H1 (cell line): ENCODE measurements at regions not wholly inside any gene's neighbourhood (a gene's known extent, or its start where the extent isn't known, plus 50 kb on each side); places are given as distances from the start of the nearest gene placed in this dataset.

Experiments
- CTCF ChIA-PET: fragments of 300-600 bp; sonication (Branson Sonifier 250); formaldehyde crosslinking; loops from one replicate; lab custom pipeline; 2021; ENCODE audit not compliant: partially characterized antibody; lab: Charles Lee
- POLR2A ChIA-PET: fragments of 300-600 bp; sonication (Branson Sonifier 250); formaldehyde crosslinking; loops from one replicate; lab custom pipeline; 2021; ENCODE audit warnings: inconsistent platforms; ENCODE audit not compliant: partially characterized antibody; lab: Charles Lee
- DNase-seq, 2 experiments: peaks; one replicate each; pipeline versions ENCODE4 v3.0.0 to v3.0.0-alpha.2; 2010 to 2022; ENCODE audit warnings: low spot score in 2 of 2, low read depth in 1 of 2, mixed read lengths in 1 of 2
- FAIRE-seq: peaks from 2 replicates; lab custom pipeline; 2011; peaks lifted over from hg19 to GRCh38; lab: Jason Lieb, UNC
- H2AFZ ChIP-seq: 2 replicates; pipeline ENCODE4 v1.8.1; 2012; ENCODE audit warnings: low read length, inconsistent platforms
- H2AK5ac ChIP-seq: 2 replicates; pipeline ENCODE4 v1.6.1; 2013; ENCODE audit warnings: low read depth, low read length
- H2BK120ac ChIP-seq: replicated peaks from 2 replicates; pipeline ENCODE3; 2013; ENCODE audit warnings: low read depth, low read length, inconsistent platforms
- H2BK12ac ChIP-seq: 2 replicates; pipeline ENCODE4 v1.6.1; 2013; ENCODE audit warnings: low read depth, low read length
- H2BK15ac ChIP-seq: 2 replicates; pipeline ENCODE4 v1.6.1; 2013; ENCODE audit warnings: low read length
- H2BK20ac ChIP-seq: 2 replicates; pipeline ENCODE4 v1.6.1; 2013; ENCODE audit warnings: low read length
- H2BK5ac ChIP-seq: 2 replicates; pipeline ENCODE4 v1.6.1; 2013; ENCODE audit warnings: low read depth, low read length
- H3K14ac ChIP-seq: 2 replicates; pipeline ENCODE4 v1.6.1; 2013; ENCODE audit warnings: inconsistent platforms; ENCODE audit not compliant: insufficient read length
- H3K18ac ChIP-seq: 2 replicates; pipeline ENCODE4 v1.6.1; 2013; ENCODE audit warnings: low read length; ENCODE audit errors: extremely low read depth
- H3K23ac ChIP-seq: 2 replicates; pipeline ENCODE4 v1.6.1; 2013; ENCODE audit warnings: inconsistent platforms; ENCODE audit not compliant: insufficient read length
- H3K23me2 ChIP-seq: 2 replicates; pipeline ENCODE4 v1.6.1; 2013; ENCODE audit warnings: low read depth, low read length
- H3K27ac ChIP-seq: 2 replicates; pipeline ENCODE4 v1.6.1; 2011; ENCODE audit warnings: low read depth, low read length, inconsistent platforms
- H3K27me3 ChIP-seq, 4 experiments: replicated peaks in 1 of 4; 1 replicate in 1 of 4; 2 replicates in 3 of 4; pipeline versions ENCODE4 v1.6.1 to v1.8.1; 2011 to 2013; ENCODE audit warnings: low read length in 3 of 4, mild to moderate bottlenecking in 3 of 4, inconsistent platforms in 2 of 4, mixed read lengths in 2 of 4, moderate library complexity in 1 of 4; ENCODE audit not compliant: control insufficient read depth in 3 of 4, insufficient read depth in 3 of 4; ENCODE audit errors: extremely low read depth in 1 of 4
- H3K36me3 ChIP-seq, 4 experiments: 2 replicates each; pipeline versions ENCODE4 v1.6.1 to v1.8.1; 2011 to 2013; ENCODE audit warnings: mild to moderate bottlenecking in 4 of 4, low read length in 3 of 4, moderate library complexity in 2 of 4, control low read depth in 1 of 4, inconsistent platforms in 1 of 4; ENCODE audit not compliant: insufficient read depth in 4 of 4, control insufficient read depth in 2 of 4
- H3K4ac ChIP-seq: replicated peaks from 2 replicates; pipeline ENCODE3; 2013; ENCODE audit warnings: low read length, low read depth, mixed read lengths, inconsistent platforms; ENCODE audit not compliant: insufficient read length
- H3K4me1 ChIP-seq, 4 experiments: replicated peaks in 1 of 4; 1 replicate in 1 of 4; 2 replicates in 3 of 4; pipeline versions ENCODE4 v1.6.1 to v1.8.1; 2011 to 2013; ENCODE audit warnings: low read length in 3 of 4, inconsistent platforms in 2 of 4, mixed read lengths in 1 of 4; ENCODE audit not compliant: insufficient read depth in 4 of 4, control insufficient read depth in 3 of 4
- H3K4me2 ChIP-seq, 2 experiments: 2 replicates each; pipeline versions ENCODE4 v1.6.1 to v1.8.1; 2011 to 2013; ENCODE audit warnings: low read depth in 2 of 2, low read length in 2 of 2, control low read depth in 1 of 2, inconsistent platforms in 1 of 2, mild to moderate bottlenecking in 1 of 2; ENCODE audit not compliant: insufficient read depth in 1 of 2
- H3K4me3 ChIP-seq, 4 experiments: fragments of 200-600, 300-600 bp in 1 of 4; sonication (generic), shearing (Covaris generic), sonication (Bioruptor Twin) in 1 of 4; 2 replicates each; pipeline versions ENCODE4 v1.5.1 to v1.8.1; 2011 to 2016; ENCODE audit warnings: low read length in 4 of 4, low read depth in 3 of 4, control low read depth in 2 of 4, inconsistent platforms in 2 of 4, mild to moderate bottlenecking in 2 of 4, mixed read lengths in 1 of 4, moderate library complexity in 1 of 4; ENCODE audit not compliant: insufficient read depth in 2 of 4; ENCODE audit errors: extremely low read depth in 1 of 4
- H3K56ac ChIP-seq: replicated peaks from 2 replicates; pipeline ENCODE3; 2013; ENCODE audit warnings: low read depth, mild to moderate bottlenecking, mixed read lengths, low read length, inconsistent platforms; ENCODE audit not compliant: insufficient read length
- H3K79me1 ChIP-seq: 2 replicates; pipeline ENCODE4 v1.6.1; 2013; ENCODE audit warnings: low read depth, low read length, control low read depth
- H3K79me2 ChIP-seq, 2 experiments: 2 replicates each; pipeline versions ENCODE4 v1.6.1 to v1.8.1; 2012 to 2013; ENCODE audit warnings: low read length in 2 of 2, mild to moderate bottlenecking in 2 of 2, inconsistent platforms in 1 of 2; ENCODE audit not compliant: insufficient read depth in 2 of 2, control insufficient read depth in 1 of 2
- H3K9ac ChIP-seq, 4 experiments: replicated peaks in 1 of 4; 1 replicate in 1 of 4; 2 replicates in 3 of 4; pipeline versions ENCODE4 v1.6.1 to v1.8.1; 2011 to 2013; ENCODE audit warnings: low read depth in 3 of 4, low read length in 3 of 4, control low read depth in 2 of 4, mild to moderate bottlenecking in 2 of 4, moderate library complexity in 2 of 4, inconsistent platforms in 1 of 4; ENCODE audit errors: extremely low read depth in 1 of 4
- H3K9me3 ChIP-seq, 2 experiments: 2 replicates each; pipeline versions ENCODE4 v1.6.1 to v1.8.1; 2012 to 2013; ENCODE audit warnings: mild to moderate bottlenecking in 2 of 2, moderate library complexity in 2 of 2, control low read depth in 1 of 2, inconsistent platforms in 1 of 2, low read depth in 1 of 2, low read length in 1 of 2, mixed read lengths in 1 of 2; ENCODE audit not compliant: insufficient read depth in 2 of 2
- H4K20me1 ChIP-seq, 2 experiments: replicated peaks in 1 of 2; 2 replicates each; pipeline versions ENCODE3 to v1.8.1; 2011 to 2013; ENCODE audit warnings: inconsistent platforms in 2 of 2, low read length in 2 of 2, mild to moderate bottlenecking in 1 of 2; ENCODE audit not compliant: insufficient read depth in 2 of 2, control insufficient read depth in 1 of 2
- H4K5ac ChIP-seq: 2 replicates; pipeline ENCODE4 v1.6.1; 2013; ENCODE audit warnings: low read length, low read depth, mixed read lengths, inconsistent platforms; ENCODE audit not compliant: insufficient read length
- H4K8ac ChIP-seq: 2 replicates; pipeline ENCODE4 v1.8.0; 2013; ENCODE audit warnings: mild to moderate bottlenecking, moderate library complexity, low read length, inconsistent platforms; ENCODE audit not compliant: insufficient read depth; ENCODE audit errors: extremely low read depth
- H4K91ac ChIP-seq: replicated peaks from 2 replicates; pipeline ENCODE3; 2013; ENCODE audit warnings: low read length, mixed read lengths, inconsistent platforms; ENCODE audit not compliant: insufficient read length
- CHD1 ChIP-seq: IDR thresholded peaks from 2 replicates; pipeline ENCODE4 v1.6.1; 2012; ENCODE audit warnings: low read depth, low read length, improper control_type of control experiment
- EZH2 ChIP-seq: fragments of 200-600 bp; sonication (generic); IDR thresholded peaks from 2 replicates; pipeline ENCODE4 v1.7.1; 2012; ENCODE audit warnings: low read depth, mild to moderate bottlenecking, moderate library complexity, low read length, inconsistent platforms; ENCODE audit not compliant: severe bottlenecking
- FOSL1 ChIP-seq: IDR thresholded peaks from 2 replicates; pipeline ENCODE4 v1.6.1; 2011; ENCODE audit warnings: mild to moderate bottlenecking, low read depth, low read length, moderate library complexity; ENCODE audit not compliant: insufficient read depth
- GABPA ChIP-seq: IDR thresholded peaks from 2 replicates; pipeline ENCODE4 v1.6.1; 2011; ENCODE audit warnings: mild to moderate bottlenecking, low read length, moderate library complexity, borderline replicate concordance; ENCODE audit not compliant: insufficient read depth
- KDM1A ChIP-seq: fragments of 200-600, 300-600 bp; sonication (generic); IDR thresholded peaks from 2 replicates; pipeline ENCODE4 v1.7.1; 2016; ENCODE audit warnings: mild to moderate bottlenecking, low read length, borderline replicate concordance
- KDM4A ChIP-seq: IDR thresholded peaks from one replicate; pipeline ENCODE4 v1.7.1; 2012; ENCODE audit warnings: low read depth, mild to moderate bottlenecking, moderate library complexity, low read length, inconsistent platforms; ENCODE audit not compliant: severe bottlenecking
- SIN3A ChIP-seq, 2 experiments: IDR thresholded peaks in 1 of 2; conservative IDR thresholded peaks in 1 of 2; 2 replicates each; pipeline ENCODE4 v1.6.1; 2011 to 2012; ENCODE audit warnings: low read length in 2 of 2, improper control_type of control experiment in 1 of 2, low read depth in 1 of 2, mild to moderate bottlenecking in 1 of 2
- SIRT6 ChIP-seq: IDR thresholded peaks from one replicate; pipeline ENCODE4 v1.7.1; 2012; ENCODE audit warnings: low read length, inconsistent platforms
- SUZ12 ChIP-seq: fragments of 200-600 bp; sonication (generic); IDR thresholded peaks from 2 replicates; pipeline ENCODE4 v1.6.1; 2012; ENCODE audit warnings: mild to moderate bottlenecking, inconsistent platforms, low read length, moderate library complexity, mixed read lengths
- TAF1 ChIP-seq: IDR thresholded peaks from 2 replicates; pipeline ENCODE4 v1.6.1; 2011; ENCODE audit warnings: mild to moderate bottlenecking, low read depth, low read length
- YY1 ChIP-seq: IDR thresholded peaks from 2 replicates; pipeline ENCODE4 v1.6.1; 2011; ENCODE audit warnings: low read depth, mild to moderate bottlenecking, low read length
- WGBS, 2 experiments: shearing (Covaris generic) in 1 of 2; methylation state at CpG; one replicate each; pipeline versions ENCODE4 v1.1.6 to v1.1.7; 2013 to 2015; ENCODE audit warnings: low lambda C conversion rate in 2 of 2, mixed read lengths in 2 of 2, inconsistent platforms in 1 of 2, low coverage in 1 of 2, missing lambda C conversion rate in 1 of 2; ENCODE audit not compliant: insufficient replicate concordance in 2 of 2, insufficient coverage in 1 of 2, insufficient read length in 1 of 2; ENCODE audit errors: extremely low coverage in 1 of 2, missing lambda C conversion rate in 1 of 2; 5-methylcytosine and 5-hydroxymethylcytosine counted together

DNA sequence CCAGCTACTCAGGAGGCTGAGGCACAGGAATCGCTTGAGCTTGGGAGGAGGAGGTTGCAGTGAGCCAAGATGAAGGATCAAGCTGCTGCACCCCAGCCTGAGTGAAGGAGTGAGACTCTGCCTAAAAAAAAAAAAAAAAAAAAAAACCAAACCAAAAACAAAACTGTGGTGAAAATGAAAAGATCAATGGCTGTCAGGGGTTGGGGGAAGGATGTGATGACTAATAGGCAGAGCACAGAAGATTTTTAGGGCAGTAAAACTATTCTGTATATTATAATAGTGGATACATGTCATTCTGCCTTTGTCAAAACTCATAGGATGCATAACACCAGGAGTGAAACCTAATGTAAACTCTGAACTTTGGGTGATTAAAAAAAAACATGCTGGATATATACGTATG lies 69.9 kb upstream of the ELOVL6 start:
- Histone ChIP-seq H3K4me3 (no peak overlapping the region), H4K20me1 (no peaks in the 10 kb centered on the region), H3K79me1 (no peaks in the 10 kb centered on the region), H2BK12ac (no peak overlapping the region), H2BK120ac (no peak overlapping the region), H3K4me2 (no peak overlapping the region), H3K9me3 (no peaks in the 10 kb centered on the region), H3K36me3 (no peaks in the 10 kb centered on the region), H3K4me1 (no peaks in the 10 kb centered on the region), H4K91ac (no peak overlapping the region), H2AFZ (no peak overlapping the region), H3K79me2 (no peaks in the 10 kb centered on the region), H2AK5ac (no peak overlapping the region), H3K18ac (no peak overlapping the region), H2BK15ac (no peak overlapping the region), H2BK5ac (no peak overlapping the region), H3K23ac (no peak overlapping the region), H4K8ac (no peak overlapping the region; the same call in 1 of the 2 replicates), H4K5ac (no peak overlapping the region), H3K14ac (no peak overlapping the region), H3K56ac (no peak overlapping the region), H3K9ac (no peak overlapping the region), H2BK20ac (no peak overlapping the region), H3K4ac (no peak overlapping the region), H3K23me2 (no peaks in the 10 kb centered on the region), H3K27me3 (no peaks in the 10 kb centered on the region), H3K27ac (no peak overlapping the region)
- ChIA-PET POLR2A (interaction anchor here (0.6 kb wide), 1 partner anchor 10 kb away, joined by 3 read pairs; no protein-coding TSS in a partner anchor), CTCF (interaction anchor here (0.8 kb wide), 1 partner anchor 17 kb away, joined by 3 read pairs; no protein-coding TSS in a partner anchor)
- FAIRE-seq (no peak), DNase-seq (no peak)
- 92% methylated on average over 1 of the region's 2 CpGs; no CpG with 5 or more reads in 1 of the 2 experiments for WGBS, 2 experiments
- no peak for TF ChIP-seq EZH2
- no peak for TF ChIP-seq SIN3A (conservative IDR thresholded peaks at IDR 0.05 in 1 of 2, IDR thresholded peaks at IDR 0.05 in 1 of 2; ENCODE audit: low read depth in 1 of 2, low read length in 2 of 2)
- no peak for TF ChIP-seq YY1
- no peak for TF ChIP-seq FOSL1
- no peak for TF ChIP-seq KDM1A
- TF ChIP-seq CHD1: no peak
- TF ChIP-seq SUZ12: no peak
- no peak for TF ChIP-seq GABPA
- no peak for TF ChIP-seq TAF1
- no peak for TF ChIP-seq SIRT6
- TF ChIP-seq KDM4A: no peak
